NCI-H2227 treated with DMSO at 0.1 percent for 48 hours (cell line): ENCODE measurements at regions not wholly inside any gene's neighbourhood (a gene's known extent, or its start where the extent isn't known, plus 50 kb on each side); places are given as distances from the start of the nearest gene placed in this dataset.
"Not testable (repeated sequence)": the region's sequence is repeated elsewhere in the genome, so short reads cannot be mapped to it uniquely, and the experiment has no call there.

ENCODE experiments used
- DNase-seq: peaks from one replicate; lab custom pipeline; 2025; lab: John Stamatoyannopoulos, UW

GRCh38 chr1:187516874-187517273, 688.1 kb downstream of the PLA2G4A start:
- no peak for DNase-seq

- DNase-seq: no peak
Observed at GRCh38 chr1:187517546-187517945, 688.8 kb downstream of the PLA2G4A start.

- no peak for DNase-seq
Observed at GRCh38 chr1:187527346-187527745, 698.6 kb downstream of the PLA2G4A start.

GRCh38 chr1:187537936-187538335, 709.2 kb downstream of the PLA2G4A start:
- no peak for DNase-seq

- no peak for DNase-seq
Observed at GRCh38 chr1:187549540-187549939, 720.8 kb downstream of the PLA2G4A start.

GRCh38 chr1:187551061-187551460, 722.3 kb downstream of the PLA2G4A start:
- no peak for DNase-seq

- DNase-seq: no peak
Observed at GRCh38 chr1:187563191-187563590, 734.4 kb downstream of the PLA2G4A start.

- DNase-seq: no peak
Observed at GRCh38 chr1:187566354-187566753, 737.6 kb downstream of the PLA2G4A start.

- no peak for DNase-seq
Observed at GRCh38 chr1:187568067-187568466, 739.3 kb downstream of the PLA2G4A start.

GRCh38 chr1:187570166-187570565, 741.4 kb downstream of the PLA2G4A start:
- no peak for DNase-seq

GRCh38 chr1:187577610-187578009, 748.9 kb downstream of the PLA2G4A start:
- DNase-seq: no peak

- no peak for DNase-seq
Observed at GRCh38 chr1:187588917-187589316, 760.2 kb downstream of the PLA2G4A start.

- no peak for DNase-seq
Observed at GRCh38 chr1:187605736-187606135, 777.0 kb downstream of the PLA2G4A start.

- not testable (repeated sequence) for DNase-seq
Observed at GRCh38 chr1:187615853-187616735, 787.3 kb downstream of the PLA2G4A start.

GRCh38 chr1:187616830-187617229, 788.1 kb downstream of the PLA2G4A start:
- not testable (repeated sequence) for DNase-seq

GRCh38 chr1:187617776-187618175, 789.0 kb downstream of the PLA2G4A start:
- no peak for DNase-seq

GRCh38 chr1:187619175-187619574, 790.4 kb downstream of the PLA2G4A start:
- DNase-seq: no peak

GRCh38 chr1:187621951-187622350, 793.2 kb downstream of the PLA2G4A start:
- no peak for DNase-seq

- no peak for DNase-seq
Observed at GRCh38 chr1:187622545-187622944, 793.8 kb downstream of the PLA2G4A start.

- DNase-seq: no peak
Observed at GRCh38 chr1:187624812-187625545, 796.2 kb downstream of the PLA2G4A start.

GRCh38 chr1:187626056-187626455, 797.3 kb downstream of the PLA2G4A start:
- peak; percentile 28 for DNase-seq

- no peak for DNase-seq
Observed at GRCh38 chr1:187627516-187627915, 798.8 kb downstream of the PLA2G4A start.

- no peak for DNase-seq
Observed at GRCh38 chr1:187629075-187629474, 800.3 kb downstream of the PLA2G4A start.
